HUES6 (cell line): ENCODE measurements at regions not wholly inside any gene's neighbourhood (a gene's known extent, or its start where the extent isn't known, plus 50 kb on each side); places are given as distances from the start of the nearest gene placed in this dataset.

Experiments used
- H3K27ac ChIP-seq: 2 replicates; pipeline ENCODE4 v1.7.0; 2013; ENCODE audit warnings: low read depth, mild to moderate bottlenecking, low read length, inconsistent platforms
- H3K27me3 ChIP-seq: 2 replicates; pipeline ENCODE4 v1.6.1; 2013; ENCODE audit warnings: low read length; ENCODE audit not compliant: control insufficient read depth, insufficient read depth
- H3K36me3 ChIP-seq: 2 replicates; pipeline ENCODE4 v1.6.1; 2013; ENCODE audit warnings: low read length; ENCODE audit not compliant: control insufficient read depth, insufficient read depth
- H3K4me1 ChIP-seq: 2 replicates; pipeline ENCODE4 v1.6.1; 2013; ENCODE audit warnings: low read length; ENCODE audit not compliant: control insufficient read depth, insufficient read depth
- H3K4me3 ChIP-seq: 2 replicates; pipeline ENCODE4 v1.5.1; 2013; ENCODE audit warnings: low read depth, low read length
- H3K9ac ChIP-seq: one replicate; pipeline ENCODE4 v1.6.1; 2013; ENCODE audit warnings: mild to moderate bottlenecking, low read length
- H3K9me3 ChIP-seq: 2 replicates; pipeline ENCODE4 v1.6.1; 2013; ENCODE audit warnings: low read depth, low read length; ENCODE audit not compliant: control insufficient read depth, insufficient read depth

- H3K4me3 ChIP-seq = no peak overlapping the region
- no peaks in the 10 kb centered on the region for H3K4me1 ChIP-seq
- H3K27ac ChIP-seq = no peak overlapping the region
- H3K9ac ChIP-seq = no peak overlapping the region
- no peaks in the 10 kb centered on the region for H3K27me3 ChIP-seq
- no peaks in the 10 kb centered on the region for H3K36me3 ChIP-seq
- no peaks in the 10 kb centered on the region for H3K9me3 ChIP-seq
Measured at GRCh38 chr10:4730998-4731397, 95.0 kb upstream of the AKR1E2 start.

DNA sequence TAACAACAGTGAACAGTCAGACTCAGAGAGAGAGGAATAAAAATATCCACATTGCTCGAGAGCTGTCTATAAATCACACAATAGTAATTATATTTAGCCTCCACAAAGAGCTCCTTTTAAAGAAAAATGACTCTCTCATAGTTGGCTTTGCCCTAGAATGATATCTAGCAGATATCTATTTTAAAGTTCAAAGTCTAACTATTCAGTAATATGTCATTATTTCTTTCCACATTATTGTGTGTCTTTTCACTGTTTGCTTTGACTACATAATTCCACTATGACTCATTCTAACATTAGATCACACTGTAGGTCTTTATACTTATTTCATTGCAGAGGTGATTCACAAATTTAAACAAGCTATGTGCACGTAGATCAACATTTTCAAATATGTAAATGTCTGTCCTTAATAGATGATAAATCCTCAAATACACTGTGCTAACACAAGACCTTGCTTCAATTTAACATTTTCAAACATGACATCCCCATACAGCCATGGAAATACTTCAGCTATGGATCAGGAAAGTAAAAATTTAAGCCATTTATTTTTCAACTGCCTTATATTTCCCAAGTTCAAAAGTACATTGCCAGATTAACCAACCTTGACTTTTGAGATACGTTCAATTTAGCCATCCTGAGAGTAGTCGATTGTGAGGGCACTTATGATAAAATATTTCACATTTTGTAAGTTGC, 99.9 kb upstream of the AKR1E2 start:
- H3K9ac ChIP-seq = no peak overlapping the region
- no peak overlapping the region for H3K27ac ChIP-seq

GRCh38 chr10:4723860-4724259, 102.1 kb upstream of the AKR1E2 start:
- H3K27me3 ChIP-seq = no peaks in the 10 kb centered on the region
- no peaks in the 10 kb centered on the region for H3K9me3 ChIP-seq
- no peaks in the 10 kb centered on the region for H3K36me3 ChIP-seq
- H3K4me1 ChIP-seq = no peaks in the 10 kb centered on the region
- H3K9ac ChIP-seq = no peak overlapping the region
- no peak overlapping the region for H3K4me3 ChIP-seq
- H3K27ac ChIP-seq = no peak overlapping the region

More for the DNA sequence above, 99.9 kb upstream of the AKR1E2 start:
- Histone ChIP-seq H3K4me3 (no peak overlapping the region), H3K4me1 (no peaks in the 10 kb centered on the region), H3K9me3 (no peaks in the 10 kb centered on the region), H3K27me3 (no peaks in the 10 kb centered on the region), H3K36me3 (no peaks in the 10 kb centered on the region)

- Histone ChIP-seq H3K4me1 (no peaks in the 10 kb centered on the region), H3K36me3 (no peaks in the 10 kb centered on the region), H3K27me3 (no peaks in the 10 kb centered on the region), H3K4me3 (no peak overlapping the region), H3K27ac (no peak overlapping the region), H3K9ac (no peak overlapping the region), H3K9me3 (no peaks in the 10 kb centered on the region)
Measured at GRCh38 chr10:4721999-4722753, 103.8 kb upstream of the AKR1E2 start.

DNA sequence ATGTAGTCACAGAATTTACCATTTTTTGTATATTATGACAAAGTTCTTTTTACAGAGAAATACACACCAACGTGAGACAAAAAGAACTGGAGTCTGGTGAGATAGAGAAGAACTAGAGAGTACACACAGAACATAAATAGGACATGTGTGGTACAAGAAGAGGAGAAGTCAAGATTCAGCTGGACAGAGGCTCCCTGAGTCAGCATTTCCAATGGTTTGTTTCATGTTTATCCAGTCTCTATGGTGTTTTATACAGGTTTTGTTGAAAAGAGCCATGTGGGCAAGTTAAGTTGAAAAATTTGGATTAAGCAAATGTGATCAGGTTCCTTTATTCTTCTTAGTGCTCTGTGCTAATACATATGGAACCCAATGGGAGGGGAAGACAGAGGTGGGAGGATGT, 105.5 kb upstream of the AKR1E2 start:
- Histone ChIP-seq H3K4me3 (no peak overlapping the region), H3K9ac (no peak overlapping the region), H3K36me3 (no peaks in the 10 kb centered on the region), H3K27ac (no peak overlapping the region), H3K27me3 (no peaks in the 10 kb centered on the region), H3K4me1 (no peaks in the 10 kb centered on the region), H3K9me3 (no peaks in the 10 kb centered on the region)

DNA sequence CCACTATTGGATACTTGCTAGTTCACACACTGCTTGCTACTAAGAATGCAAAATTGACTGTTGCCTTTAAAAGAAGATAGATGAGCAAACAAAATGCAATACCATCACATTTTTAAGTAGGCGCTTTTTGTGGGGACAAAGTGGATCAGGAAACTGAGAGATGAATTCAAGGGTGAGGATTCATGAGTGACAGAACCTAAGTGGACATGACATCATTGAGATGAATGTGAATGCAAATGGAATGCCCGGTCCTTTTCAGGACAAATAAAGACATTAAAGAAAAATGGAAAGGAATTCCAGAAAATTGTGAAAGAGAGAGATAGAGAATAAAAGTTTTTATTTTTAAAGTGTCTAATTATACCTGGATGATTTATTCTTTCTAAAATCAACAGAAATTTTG, 106.3 kb upstream of the AKR1E2 start:
- no peaks in the 10 kb centered on the region for H3K36me3 ChIP-seq
- H3K27me3 ChIP-seq = no peaks in the 10 kb centered on the region
- H3K9me3 ChIP-seq = no peaks in the 10 kb centered on the region
- H3K27ac ChIP-seq = no peak overlapping the region
- H3K9ac ChIP-seq = no peak overlapping the region
- no peaks in the 10 kb centered on the region for H3K4me1 ChIP-seq
- H3K4me3 ChIP-seq = no peak overlapping the region

DNA sequence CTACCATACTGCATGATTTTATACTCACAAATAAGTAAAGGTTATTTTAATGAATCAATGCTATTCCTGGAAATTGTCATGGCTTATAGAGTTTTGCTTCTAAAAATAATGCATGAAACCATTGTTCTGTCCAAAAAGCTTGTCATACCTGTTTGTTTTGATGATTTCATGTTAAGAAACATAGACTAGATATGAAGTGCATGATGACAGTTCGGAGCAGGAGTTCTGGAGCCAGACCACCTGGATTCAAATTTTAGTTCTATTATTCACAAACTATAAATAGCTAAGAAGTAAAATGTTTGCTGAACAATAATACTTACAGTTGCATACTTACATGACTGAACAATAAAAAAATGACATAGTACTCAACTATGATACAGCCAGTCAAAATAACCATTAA, 107.0 kb upstream of the AKR1E2 start:
- no peak overlapping the region for H3K9ac ChIP-seq
- H3K9me3 ChIP-seq = no peaks in the 10 kb centered on the region
- no peak overlapping the region for H3K4me3 ChIP-seq
- H3K36me3 ChIP-seq = no peaks in the 10 kb centered on the region
- H3K27ac ChIP-seq = no peak overlapping the region
- H3K27me3 ChIP-seq = no peaks in the 10 kb centered on the region
- H3K4me1 ChIP-seq = no peaks in the 10 kb centered on the region

GRCh38 chr10:4718544-4718943, 107.5 kb upstream of the AKR1E2 start:
- H3K4me3 ChIP-seq = no peak overlapping the region
- H3K27me3 ChIP-seq = no peaks in the 10 kb centered on the region
- H3K4me1 ChIP-seq = no peaks in the 10 kb centered on the region
- no peak overlapping the region for H3K27ac ChIP-seq
- H3K36me3 ChIP-seq = no peaks in the 10 kb centered on the region
- no peak overlapping the region for H3K9ac ChIP-seq
- no peaks in the 10 kb centered on the region for H3K9me3 ChIP-seq

- Histone ChIP-seq H3K4me3 (no peak overlapping the region), H3K9me3 (no peaks in the 10 kb centered on the region), H3K36me3 (no peaks in the 10 kb centered on the region), H3K27ac (no peak overlapping the region), H3K9ac (no peak overlapping the region), H3K4me1 (no peaks in the 10 kb centered on the region), H3K27me3 (no peaks in the 10 kb centered on the region)
Measured at GRCh38 chr10:4717670-4718069, 108.3 kb upstream of the AKR1E2 start.

DNA sequence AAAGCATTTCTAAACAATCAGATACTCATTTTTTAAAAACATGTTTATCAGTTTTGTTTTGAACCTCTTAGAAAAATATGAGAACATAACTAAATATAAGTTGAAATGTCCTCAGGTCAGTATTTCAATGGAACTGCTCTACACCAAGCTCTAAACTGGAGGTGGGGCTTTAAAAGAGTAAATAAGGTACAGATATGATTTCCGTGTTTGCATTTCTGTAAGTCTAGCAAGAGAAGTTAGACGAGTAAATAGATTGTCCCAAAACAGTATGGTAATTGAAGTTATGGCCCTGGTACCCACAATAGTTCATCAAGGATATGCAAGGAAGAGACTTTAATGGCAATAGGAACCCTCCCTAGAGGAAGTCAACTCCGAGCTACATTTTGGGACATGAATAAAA, 115.1 kb upstream of the AKR1E2 start:
- H3K36me3 ChIP-seq = no peaks in the 10 kb centered on the region
- no peak overlapping the region for H3K27ac ChIP-seq
- H3K9me3 ChIP-seq = no peaks in the 10 kb centered on the region
- H3K9ac ChIP-seq = no peak overlapping the region
- no peaks in the 10 kb centered on the region for H3K4me1 ChIP-seq
- H3K4me3 ChIP-seq = no peak overlapping the region
- no peaks in the 10 kb centered on the region for H3K27me3 ChIP-seq

GRCh38 chr10:4708123-4708759, 117.8 kb upstream of the AKR1E2 start:
- Histone ChIP-seq H3K4me3 (no peak overlapping the region), H3K27me3 (no peaks in the 10 kb centered on the region), H3K9me3 (no peaks in the 10 kb centered on the region), H3K4me1 (no peaks in the 10 kb centered on the region), H3K27ac (no peak overlapping the region), H3K9ac (no peak overlapping the region), H3K36me3 (no peaks in the 10 kb centered on the region)
